ENCODE measurements at regions not wholly inside any gene's neighbourhood (a gene's known extent, or its start where the extent isn't known, plus 50 kb on each side); places are given as distances from the start of the nearest gene placed in this dataset.

GRCh38 chr17:33968350-33969044, 286.6 kb upstream of the CCL2 start:
- Histone ChIP-seq H3K4me1 (ENCODE audit: control insufficient read depth, extremely low read depth, insufficient read depth, low read length) (no peaks in the 10 kb centered on the region), H3K4me2 (ENCODE audit: insufficient read depth, low read length) (no peak overlapping the region), H3K9ac (replicated peaks; ENCODE audit: extremely low read depth, insufficient read depth, low read length) (no peak overlapping the region), H3K27me3 (ENCODE audit: control insufficient read depth in 2 of 2, insufficient read depth in 2 of 2, low read length in 2 of 2) (no peaks in the 10 kb centered on the region), H2AFZ (ENCODE audit: low read depth, low read length) (no peak overlapping the region), H3K9me1 (replicated peaks; ENCODE audit: control insufficient read depth, extremely low read depth, insufficient read depth, low read length) (no peaks in the 10 kb centered on the region), H3K4me3 (replicated peaks in 1 of 3; ENCODE audit: insufficient read depth in 1 of 3, low read depth in 1 of 3, low read length in 3 of 3) (no peak overlapping the region), H3K79me2 (ENCODE audit: control insufficient read depth, insufficient read depth, low read length) (no peaks in the 10 kb centered on the region), H3K27ac (ENCODE audit: insufficient read depth, low read depth, low read length) (no peak overlapping the region), H4K20me1 (replicated peaks; ENCODE audit: control insufficient read depth, extremely low read depth, insufficient read depth, low read length) (no peaks in the 10 kb centered on the region), H3K9me3 (replicated peaks; ENCODE audit: control insufficient read depth, insufficient read depth, low read length) (no peaks in the 10 kb centered on the region), H3K36me3 (ENCODE audit: control insufficient read depth in 2 of 2, extremely low read depth in 1 of 2, insufficient read depth in 2 of 2, low read length in 2 of 2) (no peaks in the 10 kb centered on the region)
- ChIA-PET CTCF (no interaction called here), POLR2A (no interaction called here)
- TF ChIP-seq MYC (IDR thresholded peaks at IDR 0.05; ENCODE audit: low read depth, low read length) = no peak
- no peak for TF ChIP-seq POLR2A (IDR thresholded peaks at IDR 0.05; ENCODE audit: low read depth, low read length)
- no peak for TF ChIP-seq POLR2AphosphoS5 (IDR thresholded peaks at IDR 0.05; ENCODE audit: insufficient read depth, low read depth, low read length)
- no peak for TF ChIP-seq EZH2 (IDR thresholded peaks at IDR 0.05; ENCODE audit: borderline replicate concordance, low read depth, low read length, severe bottlenecking)
- TF ChIP-seq FOS (IDR thresholded peaks at IDR 0.05; ENCODE audit: borderline replicate concordance, insufficient read depth, low read length) = no peak
- TF ChIP-seq GATA2 (IDR thresholded peaks at IDR 0.05; ENCODE audit: insufficient read depth, insufficient read length, low read depth, low read length) = no peak
- no peak for TF ChIP-seq CTCF (IDR thresholded peaks at IDR 0.05; ENCODE audit: extremely low read depth in 1 of 2, insufficient read depth in 1 of 2, low read depth in 1 of 2, low read length in 2 of 2)
- TF ChIP-seq JUN (IDR thresholded peaks at IDR 0.05; ENCODE audit: borderline replicate concordance, insufficient read depth, insufficient read length, low read depth) = no peak
- TF ChIP-seq MAX (IDR thresholded peaks at IDR 0.05; ENCODE audit: insufficient read depth, insufficient read length) = no peak
- no peak for FAIRE-seq
- dilution Hi-C loops (cut with MboI; ENCODE audit: extremely low pct_ligation_motif_present, low sequenced_read_pairs) (no loop called here), intact Hi-C loops (cut with micrococcal nuclease) (no loop called here)
- BruUV-seq (replicated peaks) = no TSS peak
- no peak for DNase-seq (ENCODE audit: low read depth, low spot score)

Measured in endothelial cell of umbilical vein (primary cell).